K562 (cell line): ENCODE measurements at regions not wholly inside any gene's neighbourhood (a gene's known extent, or its start where the extent isn't known, plus 50 kb on each side); places are given as distances from the start of the nearest gene placed in this dataset.

Source experiments
- ATAC-seq: fragments of 200-7000 bp; cut with Tn5 transposase; 3 replicates; pipeline ENCODE4 v1.9.1; 2020; ENCODE audit warnings: moderate library complexity
- BruUV-seq: library from RNA; stranded (reverse); fragments of 400-500 nt; replicated peaks from 2 replicates; lab custom pipeline; 2021; lab: Mats Ljungman, UMichigan
- CTCF ChIA-PET: fragments of 300-600 bp; formaldehyde crosslinking; extraction: SDS; loops from one replicate; lab custom pipeline; 2021; ENCODE audit warnings: low intra/inter-chr PET ratio; lab: Yijun Ruan, JAX
- POLR2A ChIA-PET: fragments of 300-600, 350-650 bp; sonication (Branson Sonifier 250); formaldehyde crosslinking; extraction: SDS; loops from one replicate; lab custom pipeline; 2021; ENCODE audit warnings: antibody characterized with exemption, inconsistent platforms; lab: Yijun Ruan, JAX
- DNase-seq, 4 experiments: peaks; one replicate each; pipeline versions ENCODE4 v3.0.0 to v3.0.0-alpha.2; 2011 to 2018; ENCODE audit warnings: low spot score in 3 of 4, mixed read lengths in 3 of 4; ENCODE audit errors: extremely low read depth in 1 of 4
- FAIRE-seq: peaks from 2 replicates; lab custom pipeline; 2011; peaks lifted over from hg19 to GRCh38; lab: Jason Lieb, UNC
- H2AFZ ChIP-seq: 2 replicates; pipeline ENCODE4 v1.6.0; 2011; ENCODE audit warnings: low read depth, low read length, control low read depth, inconsistent platforms
- H3K27ac ChIP-seq: fragments of 200-600 bp; 3 replicates; pipeline ENCODE4 v1.8.0; 2011; ENCODE audit warnings: low read depth, mild to moderate bottlenecking, control low read depth, inconsistent platforms, low read length, moderate library complexity, mixed read lengths; ENCODE audit errors: extremely low read depth
- H3K27me3 ChIP-seq, 2 experiments: fragments of 300-600 bp in 1 of 2; 2 replicates in 1 of 2; 3 replicates in 1 of 2; pipeline versions ENCODE4 v1.6.0 to v1.8.0; 2011; ENCODE audit warnings: inconsistent platforms in 2 of 2, low read length in 2 of 2, mild to moderate bottlenecking in 1 of 2, mixed read lengths in 1 of 2, moderate library complexity in 1 of 2; ENCODE audit not compliant: control insufficient read depth in 2 of 2, insufficient read depth in 2 of 2
- H3K36me3 ChIP-seq: fragments of 300-600 bp; 3 replicates; pipeline ENCODE4 v1.8.0; 2011; ENCODE audit warnings: mild to moderate bottlenecking, low read length, inconsistent platforms; ENCODE audit not compliant: control insufficient read depth, insufficient read depth
- H3K4me1 ChIP-seq, 2 experiments: fragments of 200-600 bp in 1 of 2; replicated peaks in 1 of 2; 2 replicates in 1 of 2; 3 replicates in 1 of 2; pipeline versions ENCODE4 v1.5.1 to v1.8.0; 2011; ENCODE audit warnings: inconsistent platforms in 2 of 2, low read length in 2 of 2, mild to moderate bottlenecking in 1 of 2, mixed read lengths in 1 of 2, moderate library complexity in 1 of 2; ENCODE audit not compliant: control insufficient read depth in 2 of 2, insufficient read depth in 2 of 2
- H3K4me2 ChIP-seq: 2 replicates; pipeline ENCODE4 v1.6.1; 2011; ENCODE audit warnings: low read length, control low read depth, inconsistent platforms, mixed read lengths; ENCODE audit not compliant: insufficient read depth
- H3K4me3 ChIP-seq: fragments of 200-600 bp; sonication (generic), shearing (Covaris generic); 2 replicates; pipeline ENCODE4 v1.5.1; 2016; ENCODE audit warnings: control low read depth, inconsistent platforms
- H3K79me2 ChIP-seq: fragments of 200-600 bp; 3 replicates; pipeline ENCODE4 v1.8.0; 2011; ENCODE audit warnings: low read length, inconsistent platforms; ENCODE audit not compliant: control insufficient read depth, insufficient read depth
- H3K9ac ChIP-seq, 2 experiments: 2 replicates each; pipeline versions ENCODE4 v1.6.0 to v1.6.1; 2011; ENCODE audit warnings: low read depth in 2 of 2, low read length in 2 of 2, control low read depth in 1 of 2, inconsistent platforms in 1 of 2, mild to moderate bottlenecking in 1 of 2, mixed read lengths in 1 of 2; ENCODE audit not compliant: insufficient read depth in 1 of 2
- H3K9me1 ChIP-seq: one replicate; pipeline ENCODE4 v1.6.0; 2011; ENCODE audit warnings: inconsistent platforms, mild to moderate bottlenecking, low read length, moderate library complexity; ENCODE audit not compliant: control insufficient read depth, insufficient read depth
- H3K9me3 ChIP-seq: replicated peaks from 2 replicates; pipeline ENCODE4 v1.5.1; 2011; ENCODE audit warnings: low read depth, low read length, inconsistent platforms; ENCODE audit not compliant: control insufficient read depth, insufficient read depth
- H4K20me1 ChIP-seq: replicated peaks from 2 replicates; pipeline ENCODE4 v1.6.1; 2011; ENCODE audit warnings: low read length, inconsistent platforms, mixed read lengths; ENCODE audit not compliant: control insufficient read depth, insufficient read depth
- ARNT ChIP-seq, 2 experiments: fragments of 450-650 bp; IDR thresholded peaks; 2 replicates each; pipeline ENCODE4 v1.6.1; 2016; ENCODE audit warnings: mild to moderate bottlenecking in 1 of 2
- ATF7 ChIP-seq: fragments of 450-650 bp; IDR thresholded peaks from 2 replicates; pipeline ENCODE4 v1.7.1; 2014; ENCODE audit warnings: mild to moderate bottlenecking, moderate library complexity
- CLOCK ChIP-seq: fragments of 250-450 bp; sonication (Bioruptor Pico); IDR thresholded peaks from 2 replicates; pipeline ENCODE4 v1.4.0; 2020; ENCODE audit warnings: mild to moderate bottlenecking, moderate library complexity, borderline replicate concordance
- DEAF1 ChIP-seq: fragments of 450-650 bp; formaldehyde crosslinking; IDR thresholded peaks from 2 replicates; pipeline ENCODE4 v1.4.0; 2020; ENCODE audit warnings: mild to moderate bottlenecking, moderate library complexity
- MCM5 ChIP-seq: fragments of 450-650 bp; IDR thresholded peaks from 2 replicates; pipeline ENCODE4 v1.6.1; 2016; ENCODE audit warnings: low read depth
- MXI1 ChIP-seq: IDR thresholded peaks from 2 replicates; pipeline ENCODE4 v1.6.1; 2011; ENCODE audit warnings: low read depth, mild to moderate bottlenecking, improper control_type of control experiment, low read length
- PHF20 ChIP-seq: fragments of 450-650 bp; IDR thresholded peaks from 2 replicates; pipeline ENCODE4 v1.6.1; 2018; ENCODE audit not compliant: partially characterized antibody
- TOE1 ChIP-seq, 2 experiments: fragments of 450-650 bp in 1 of 2; sonication (generic) in 1 of 2; formaldehyde crosslinking in 1 of 2; IDR thresholded peaks; 2 replicates each; pipeline versions ENCODE4 v1.7.1 to v1.8.0; 2016 to 2022; ENCODE audit warnings: borderline replicate concordance in 2 of 2, mild to moderate bottlenecking in 2 of 2, antibody characterized with exemption in 1 of 2, inconsistent platforms in 1 of 2, low read depth in 1 of 2, missing genetic modification reagents in 1 of 2, moderate library complexity in 1 of 2
- ZMIZ1 ChIP-seq, 2 experiments: fragments of 150-350 bp in 1 of 2; IDR thresholded peaks; 2 replicates each; pipeline ENCODE4 v1.6.1; 2012 to 2016; ENCODE audit warnings: low read depth in 2 of 2, low read length in 2 of 2, mild to moderate bottlenecking in 1 of 2, moderate library complexity in 1 of 2
- ZNF354B ChIP-seq: fragments of 250-450 bp; sonication (Bioruptor Pico); IDR thresholded peaks from 2 replicates; pipeline ENCODE4 v1.4.0; 2020
- ZNF830 ChIP-seq: fragments of 250-450 bp; sonication (Bioruptor Pico); IDR thresholded peaks from 2 replicates; pipeline ENCODE4 v1.5.0; 2021; ENCODE audit warnings: mild to moderate bottlenecking
- ZSCAN32 ChIP-seq: fragments of 450-650 bp; formaldehyde crosslinking; IDR thresholded peaks from 2 replicates; pipeline ENCODE4 v1.4.0; 2020; ENCODE audit warnings: mild to moderate bottlenecking, moderate library complexity
- WGBS: fragments of 100-300 bp; shearing (Covaris generic); methylation state at CpG from one replicate; pipeline ENCODE4 v1.1.6; 2016; ENCODE audit warnings: low coverage, mixed read lengths; ENCODE audit not compliant: insufficient coverage; ENCODE audit errors: missing lambda C conversion rate; 5-methylcytosine and 5-hydroxymethylcytosine counted together
- in situ Hi-C: fragments of 300-500 bp; cut with MboI; formaldehyde crosslinking; loops from 4 replicates; pipeline ENCODE4 v1.15.0; 2018; ENCODE audit warnings: inconsistent platforms, mixed read lengths
- intact Hi-C: fragments of 100-400 bp; cut with micrococcal nuclease; formaldehyde crosslinking; loops from 2 replicates; pipeline ENCODE4 v1.14.2; 2022
- TF ChIP-seq, protein P1 (sequence below): sonication (generic); formaldehyde crosslinking; IDR thresholded peaks from 2 replicates; pipeline ENCODE4 v1.8.1; 2023; ENCODE audit warnings: mild to moderate bottlenecking, missing genetic modification reagents

DNA sequence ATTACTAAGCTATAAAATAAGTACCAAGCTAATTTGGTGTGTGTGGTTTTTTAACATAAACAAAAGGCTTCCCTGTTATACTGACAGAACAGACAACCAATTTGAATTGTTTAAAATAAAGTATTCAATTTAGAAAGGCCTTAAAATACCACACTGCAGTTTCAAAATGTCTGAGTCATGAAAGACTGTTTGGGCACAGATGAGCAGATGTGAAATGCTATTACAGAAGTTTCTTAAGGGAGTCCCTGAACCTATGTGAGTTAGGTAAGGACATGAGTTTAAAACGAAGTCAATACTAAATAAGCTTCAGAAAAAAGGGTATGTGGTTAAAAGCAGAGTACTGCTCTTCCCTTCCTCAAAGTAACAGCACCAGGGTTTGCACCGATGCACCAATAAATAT lies 69.7 kb upstream of the SETMAR start:
- no peak for ATAC-seq
- Histone ChIP-seq H3K9me3 (no peaks in the 10 kb centered on the region), H3K27me3 (no peaks in the 10 kb centered on the region), H3K36me3 (no peaks in the 10 kb centered on the region), H3K27ac (no peak overlapping the region), H2AFZ (no peak overlapping the region), H3K9me1 (no peaks in the 10 kb centered on the region), H3K79me2 (no peaks in the 10 kb centered on the region), H3K9ac (no peak overlapping the region), H3K4me1 (no peaks in the 10 kb centered on the region), H3K4me2 (no peak overlapping the region), H3K4me3 (no peak overlapping the region), H4K20me1 (no peaks in the 10 kb centered on the region)
- no TSS peak for BruUV-seq
- POLR2A ChIA-PET: interaction anchor here (1.0 to 1.5 kb wide), 3 partner anchors 9 to 10 kb away, joined by 3 to 4 read pairs (median 4); no protein-coding TSS in a partner anchor
- DNase-seq: no peak
- in situ Hi-C loops: no loop called here
- intact Hi-C loops: no loop called here
- FAIRE-seq: no peak
- WGBS: 2% methylated on average over 2 of the region's 2 CpGs
- CTCF ChIA-PET: no interaction called here
- TF ChIP-seq CLOCK (CRISPR knock-in tag) (no peak), DEAF1 (CRISPR knock-in tag) (no peak), TOE1 (IDR thresholded peaks at IDR 0.05; ENCODE audit: borderline replicate concordance) (no peak), TOE1 (CRISPR knock-in tag; IDR thresholded peaks at IDR 0.05; ENCODE audit: borderline replicate concordance, low read depth) (no peak), ZNF830 (no peak), PHF20 (no peak), MXI1 (no peak), ZNF354B (no peak), ATF7 (no peak), ZMIZ1 (IDR thresholded peaks at IDR 0.05; ENCODE audit: low read depth in 2 of 2, low read length in 2 of 2) (no peak), ARNT (IDR thresholded peaks at IDR 0.05) (no peak), MCM5 (no peak), ZSCAN32 (CRISPR knock-in tag) (no peak)
- TF ChIP-seq, protein P1, sequence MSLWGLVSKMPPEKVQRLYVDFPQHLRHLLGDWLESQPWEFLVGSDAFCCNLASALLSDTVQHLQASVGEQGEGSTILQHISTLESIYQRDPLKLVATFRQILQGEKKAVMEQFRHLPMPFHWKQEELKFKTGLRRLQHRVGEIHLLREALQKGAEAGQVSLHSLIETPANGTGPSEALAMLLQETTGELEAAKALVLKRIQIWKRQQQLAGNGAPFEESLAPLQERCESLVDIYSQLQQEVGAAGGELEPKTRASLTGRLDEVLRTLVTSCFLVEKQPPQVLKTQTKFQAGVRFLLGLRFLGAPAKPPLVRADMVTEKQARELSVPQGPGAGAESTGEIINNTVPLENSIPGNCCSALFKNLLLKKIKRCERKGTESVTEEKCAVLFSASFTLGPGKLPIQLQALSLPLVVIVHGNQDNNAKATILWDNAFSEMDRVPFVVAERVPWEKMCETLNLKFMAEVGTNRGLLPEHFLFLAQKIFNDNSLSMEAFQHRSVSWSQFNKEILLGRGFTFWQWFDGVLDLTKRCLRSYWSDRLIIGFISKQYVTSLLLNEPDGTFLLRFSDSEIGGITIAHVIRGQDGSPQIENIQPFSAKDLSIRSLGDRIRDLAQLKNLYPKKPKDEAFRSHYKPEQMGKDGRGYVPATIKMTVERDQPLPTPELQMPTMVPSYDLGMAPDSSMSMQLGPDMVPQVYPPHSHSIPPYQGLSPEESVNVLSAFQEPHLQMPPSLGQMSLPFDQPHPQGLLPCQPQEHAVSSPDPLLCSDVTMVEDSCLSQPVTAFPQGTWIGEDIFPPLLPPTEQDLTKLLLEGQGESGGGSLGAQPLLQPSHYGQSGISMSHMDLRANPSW: no peak
